AG04449 (cell line): ENCODE measurements at regions not wholly inside any gene's neighbourhood (a gene's known extent, or its start where the extent isn't known, plus 50 kb on each side); places are given as distances from the start of the nearest gene placed in this dataset.

Experiments used
- CTCF ChIA-PET: fragments of 350-600 bp; formaldehyde crosslinking; extraction: SDS; loops from one replicate; lab custom pipeline; 2021; ENCODE audit warnings: antibody characterized with exemption; lab: Yijun Ruan, JAX
- POLR2A ChIA-PET: fragments of 400-600, 350-600 bp; formaldehyde crosslinking; extraction: SDS; loops from one replicate; lab custom pipeline; 2020; ENCODE audit warnings: antibody characterized with exemption, inconsistent platforms; lab: Yijun Ruan, JAX
- DNase-seq: peaks from one replicate; pipeline ENCODE4 v3.0.0-alpha.2; 2010; ENCODE audit warnings: low read depth, low spot score
- H3K4me3 ChIP-seq: 2 replicates; pipeline ENCODE4 v1.5.1; 2011; ENCODE audit warnings: low read depth, mild to moderate bottlenecking, control low read depth, low read length
- CTCF ChIP-seq: IDR thresholded peaks from one replicate; pipeline ENCODE4 v1.5.1; 2011; ENCODE audit warnings: mild to moderate bottlenecking, moderate library complexity, low read length, control low read depth, inconsistent platforms; ENCODE audit not compliant: insufficient read depth; ENCODE audit errors: missing control alignments

- H3K4me3 ChIP-seq: no peak overlapping the region
- no peak for DNase-seq
- POLR2A ChIA-PET: interaction anchor here (0.6 kb wide), 1 partner anchor 307 kb away, joined by 3 read pairs; the partner anchor contains the start of gene ZNF391
- CTCF ChIA-PET: interaction anchor here (1.3 to 5.1 kb wide), 6 partner anchors 45 to 480 kb away, joined by 3 to 64 read pairs (median 27); no protein-coding TSS in a partner anchor
- no peak for TF ChIP-seq CTCF
Measured at GRCh38 chr6:27081188-27081587, 166.3 kb upstream of the PRSS16 start.

GRCh38 chr6:27081931-27082330, 165.6 kb upstream of the PRSS16 start:
- POLR2A ChIA-PET: no interaction called here
- no peak overlapping the region for H3K4me3 ChIP-seq
- no peak for TF ChIP-seq CTCF
- CTCF ChIA-PET: interaction anchor here (1.1 to 5.1 kb wide), 3 partner anchors 45 to 474 kb away, joined by 4 to 55 read pairs (median 7); no protein-coding TSS in a partner anchor
- DNase-seq: no peak

GRCh38 chr6:27088068-27088467, 159.4 kb upstream of the PRSS16 start:
- ChIA-PET POLR2A (no interaction called here), CTCF (interaction anchor here (1.5 to 1.7 kb wide), 2 partner anchors 9 to 493 kb away, joined by 4 read pairs; no protein-coding TSS in a partner anchor)
- H3K4me3 ChIP-seq: no peak overlapping the region
- no peak for DNase-seq
- no peak for TF ChIP-seq CTCF

GRCh38 chr6:27091661-27092315, 155.7 kb upstream of the PRSS16 start:
- peak; percentile 88 for DNase-seq
- no peak for TF ChIP-seq CTCF
- H3K4me3 ChIP-seq: peak overlapping the region; percentile 58
- CTCF ChIA-PET: interaction anchor here (1.1 to 2.1 kb wide), 4 partner anchors 12 to 484 kb away, joined by 3 to 6 read pairs (median 4); no protein-coding TSS in a partner anchor
- POLR2A ChIA-PET: interaction anchor here (0.6 kb wide), 1 partner anchor 457 kb away, joined by 3 read pairs; no protein-coding TSS in a partner anchor

GRCh38 chr6:27092316-27092692, 155.2 kb upstream of the PRSS16 start:
- ChIA-PET POLR2A (interaction anchor here (0.6 kb wide), 1 partner anchor 456 kb away, joined by 3 read pairs; no protein-coding TSS in a partner anchor), CTCF (interaction anchor here (1.1 to 1.7 kb wide), 3 partner anchors 14 to 485 kb away, joined by 3 to 6 read pairs (median 4); no protein-coding TSS in a partner anchor)
- no peak for TF ChIP-seq CTCF
- H3K4me3 ChIP-seq: peak overlapping the region; percentile 58
- DNase-seq: no peak

- H3K4me3 ChIP-seq: no peak overlapping the region
- no peak for DNase-seq
- TF ChIP-seq CTCF: no peak
- CTCF ChIA-PET: interaction anchor here (1.1 to 1.6 kb wide), 2 partner anchors 16 to 31 kb away, joined by 3 to 6 read pairs; no protein-coding TSS in a partner anchor
- POLR2A ChIA-PET: interaction anchor here (0.6 kb wide), 1 partner anchor 36 kb away, joined by 6 read pairs; no protein-coding TSS in a partner anchor
Measured at GRCh38 chr6:27095914-27096313, 151.6 kb upstream of the PRSS16 start.
